Testis (tissue), 2 donors: ENCODE measurements at regions not wholly inside any gene's neighbourhood (a gene's known extent, or its start where the extent isn't known, plus 50 kb on each side); places are given as distances from the start of the nearest gene placed in this dataset.

Experiments
- DNase-seq: peaks from one replicate; pipeline ENCODE4 v3.0.0-alpha.2; 2019
- H3K27ac ChIP-seq, 2 donors: fragments of 200-600 bp; sonication (generic); one replicate each; pipeline ENCODE4 v1.5.1; 2019
- H3K27me3 ChIP-seq: fragments of 200-600 bp; sonication (generic); one replicate; pipeline ENCODE4 v1.5.1; 2019
- H3K36me3 ChIP-seq: fragments of 200-600 bp; sonication (generic); one replicate; pipeline ENCODE4 v1.5.1; 2017; ENCODE audit warnings: low read depth; ENCODE audit errors: missing control alignments
- H3K4me1 ChIP-seq: fragments of 200-600 bp; sonication (generic); one replicate; pipeline ENCODE4 v1.5.1; 2019
- H3K4me3 ChIP-seq, 2 donors: fragments of 200-600 bp; sonication (generic); one replicate each; pipeline ENCODE4 v1.5.1; 2017 to 2019
- H3K9me3 ChIP-seq: fragments of 200-600 bp; sonication (generic); one replicate; pipeline ENCODE4 v1.5.1; 2017
- CTCF ChIP-seq, 3 experiments: fragments of 450-650 bp in 2 of 3; fragments of 200-600 bp in 1 of 3; sonication (generic) in 1 of 3; IDR thresholded peaks; one replicate each; pipeline ENCODE4 v1.5.1; 2016 to 2019; ENCODE audit warnings: antibody characterized with exemption in 3 of 3, mild to moderate bottlenecking in 2 of 3, moderate library complexity in 1 of 3
- POLR2A ChIP-seq: fragments of 450-650 bp; IDR thresholded peaks from one replicate; pipeline ENCODE4 v1.6.1; 2017; ENCODE audit warnings: antibody characterized with exemption, mild to moderate bottlenecking, moderate library complexity
- WGBS, 2 donors: methylation state at CpG; one replicate each; pipeline ENCODE4 v1.1.5; 2018; 5-methylcytosine and 5-hydroxymethylcytosine counted together
- intact Hi-C: fragments of 100-400 bp; cut with DNase I; formaldehyde crosslinking; loops from one replicate; pipeline ENCODE4 v1.15.1; 2023; ENCODE audit warnings: low total_unique reads

GRCh38 chr13:77443511-77443910 lies 92.0 kb upstream of the SCEL start:
- Histone ChIP-seq H3K4me3 (no peak overlapping the region), H3K4me1 (peaks cover 4% of the 10 kb centered on the region), H3K27ac (no peak overlapping the region), H3K9me3 (no peaks in the 10 kb centered on the region), H3K36me3 (no peaks in the 10 kb centered on the region), H3K27me3 (no peaks in the 10 kb centered on the region)
- intact Hi-C loops, result no loop called here
- TF ChIP-seq CTCF (IDR thresholded peaks at IDR 0.05) (no peak), POLR2A (no peak)
- 57 to 71% methylated on average over 1 of the region's 1 CpG for WGBS, 2 donors
- DNase-seq, result no peak

- no peak for DNase-seq
- intact Hi-C loops, result no loop called here
- TF ChIP-seq POLR2A (no peak), CTCF (IDR thresholded peaks at IDR 0.05) (no peak)
- H3K27me3 ChIP-seq, result no peaks in the 10 kb centered on the region
- no peak overlapping the region for H3K4me3 ChIP-seq
- H3K27ac ChIP-seq, result no peak overlapping the region
- no peaks in the 10 kb centered on the region for H3K4me1 ChIP-seq
- 79 to 82% methylated on average over 2 of the region's 2 CpGs for WGBS, 2 donors
- H3K9me3 ChIP-seq, result no peaks in the 10 kb centered on the region
- no peaks in the 10 kb centered on the region for H3K36me3 ChIP-seq
These were observed 98.2 kb upstream of the SCEL start for GRCh38 chr13:77437267-77437666.

- no peak for DNase-seq
- Histone ChIP-seq H3K36me3 (no peaks in the 10 kb centered on the region), H3K27me3 (no peaks in the 10 kb centered on the region), H3K4me3 (no peak overlapping the region), H3K9me3 (no peaks in the 10 kb centered on the region), H3K27ac (no peak overlapping the region), H3K4me1 (no peaks in the 10 kb centered on the region)
- intact Hi-C loops, result no loop called here
- TF ChIP-seq POLR2A (no peak), CTCF (IDR thresholded peaks at IDR 0.05) (no peak)
- 66 to 70% methylated on average over 1 of the region's 1 CpG for WGBS, 2 donors
These were observed 101.2 kb upstream of the SCEL start for GRCh38 chr13:77434289-77434688.

- H3K4me1 ChIP-seq, result no peaks in the 10 kb centered on the region
- no peaks in the 10 kb centered on the region for H3K9me3 ChIP-seq
- intact Hi-C loops, result no loop called here
- DNase-seq, result no peak
- TF ChIP-seq CTCF (IDR thresholded peaks at IDR 0.05), result no peak
- TF ChIP-seq POLR2A, result no peak
- no peak overlapping the region for H3K27ac ChIP-seq
- no peak overlapping the region for H3K4me3 ChIP-seq
- H3K36me3 ChIP-seq, result no peaks in the 10 kb centered on the region
- no peaks in the 10 kb centered on the region for H3K27me3 ChIP-seq
These were observed 104.1 kb upstream of the SCEL start for GRCh38 chr13:77431449-77431848.

GRCh38 chr13:77430377-77430951 lies 103.6 kb upstream of the MYCBP2 start:
- WGBS, 2 donors, result 71 to 90% methylated on average over 2 of the region's 2 CpGs
- intact Hi-C loops, result no loop called here

More at GRCh38 chr13:77430377-77430951, 103.6 kb upstream of the MYCBP2 start:
- TF ChIP-seq CTCF (IDR thresholded peaks at IDR 0.05) (no peak), POLR2A (no peak)
- Histone ChIP-seq H3K27ac (no peak overlapping the region), H3K4me3 (no peak overlapping the region), H3K9me3 (no peaks in the 10 kb centered on the region), H3K4me1 (no peaks in the 10 kb centered on the region), H3K36me3 (no peaks in the 10 kb centered on the region), H3K27me3 (no peaks in the 10 kb centered on the region)
- no peak for DNase-seq
